Endothelial cell of umbilical vein (primary cell): ENCODE measurements at regions not wholly inside any gene's neighbourhood (a gene's known extent, or its start where the extent isn't known, plus 50 kb on each side); places are given as distances from the start of the nearest gene placed in this dataset.

ENCODE experiments used
- BruUV-seq: library from RNA; stranded (reverse); fragments of 400-500 nt; replicated peaks from 2 replicates; lab custom pipeline; 2021; lab: Mats Ljungman, UMichigan
- CTCF ChIA-PET: fragments of 300-600, 350-600 bp; sonication (Branson Sonifier 250); formaldehyde crosslinking; loops from one replicate; lab custom pipeline; 2021; ENCODE audit warnings: antibody characterized with exemption, inconsistent platforms; lab: Charles Lee
- POLR2A ChIA-PET: fragments of 300-600, 350-600 bp; sonication (Branson Sonifier 250); formaldehyde crosslinking; loops from one replicate; lab custom pipeline; 2021; ENCODE audit warnings: antibody characterized with exemption, inconsistent platforms; lab: Charles Lee
- DNase-seq: peaks from one replicate; pipeline ENCODE4 v3.0.0-alpha.2; 2011; ENCODE audit warnings: low read depth, low spot score
- FAIRE-seq: peaks from 2 replicates; lab custom pipeline; 2011; peaks lifted over from hg19 to GRCh38; lab: Jason Lieb, UNC
- H2AFZ ChIP-seq: 2 replicates; pipeline ENCODE4 v1.6.0; 2012; ENCODE audit warnings: low read depth, low read length, control low read depth, inconsistent platforms
- H3K27ac ChIP-seq: 2 replicates; pipeline ENCODE4 v1.5.1; 2011; ENCODE audit warnings: low read depth, mild to moderate bottlenecking, control low read depth, low read length, moderate library complexity; ENCODE audit not compliant: insufficient read depth
- H3K27me3 ChIP-seq, 2 experiments: 2 replicates each; pipeline versions ENCODE4 v1.6.0 to v1.6.1; 2011; ENCODE audit warnings: low read length in 2 of 2, mixed read lengths in 1 of 2; ENCODE audit not compliant: control insufficient read depth in 2 of 2, insufficient read depth in 2 of 2
- H3K36me3 ChIP-seq, 2 experiments: 2 replicates in 1 of 2; 3 replicates in 1 of 2; pipeline ENCODE4 v1.5.1; 2011; ENCODE audit warnings: low read length in 2 of 2, mild to moderate bottlenecking in 1 of 2, moderate library complexity in 1 of 2; ENCODE audit not compliant: control insufficient read depth in 2 of 2, insufficient read depth in 2 of 2; ENCODE audit errors: extremely low read depth in 1 of 2
- H3K4me1 ChIP-seq: 3 replicates; pipeline ENCODE4 v1.5.1; 2011; ENCODE audit warnings: mild to moderate bottlenecking, low read length; ENCODE audit not compliant: control insufficient read depth, insufficient read depth; ENCODE audit errors: extremely low read depth
- H3K4me2 ChIP-seq: 2 replicates; pipeline ENCODE4 v1.6.1; 2011; ENCODE audit warnings: low read length, control low read depth, mixed read lengths; ENCODE audit not compliant: insufficient read depth
- H3K4me3 ChIP-seq, 3 experiments: fragments of 200-600 bp in 1 of 3; sonication (generic), shearing (Covaris generic) in 1 of 3; replicated peaks in 1 of 3; 2 replicates each; pipeline ENCODE4 v1.5.1; 2011 to 2016; ENCODE audit warnings: control low read depth in 3 of 3, low read length in 3 of 3, mild to moderate bottlenecking in 2 of 3, inconsistent platforms in 1 of 3, low read depth in 1 of 3, moderate library complexity in 1 of 3; ENCODE audit not compliant: insufficient read depth in 1 of 3
- H3K79me2 ChIP-seq: 2 replicates; pipeline ENCODE4 v1.6.0; 2012; ENCODE audit warnings: low read length, inconsistent platforms; ENCODE audit not compliant: control insufficient read depth, insufficient read depth
- H3K9ac ChIP-seq: replicated peaks from 2 replicates; pipeline ENCODE3; 2011; ENCODE audit warnings: low read length, control low read depth; ENCODE audit not compliant: insufficient read depth; ENCODE audit errors: extremely low read depth
- H3K9me1 ChIP-seq: replicated peaks from 3 replicates; pipeline ENCODE4 v1.6.0; 2011; ENCODE audit warnings: mild to moderate bottlenecking, low read length; ENCODE audit not compliant: control insufficient read depth, insufficient read depth; ENCODE audit errors: extremely low read depth
- H3K9me3 ChIP-seq: replicated peaks from 2 replicates; pipeline ENCODE4 v1.5.1; 2012; ENCODE audit warnings: low read length, inconsistent platforms; ENCODE audit not compliant: control insufficient read depth, insufficient read depth
- H4K20me1 ChIP-seq: replicated peaks from 2 replicates; pipeline ENCODE3; 2011; ENCODE audit warnings: mild to moderate bottlenecking, low read length; ENCODE audit not compliant: control insufficient read depth, insufficient read depth; ENCODE audit errors: extremely low read depth
- CTCF ChIP-seq, 2 donors: IDR thresholded peaks; 1 replicate in 1 of 2; 2 replicates in 1 of 2; pipeline ENCODE4 v1.5.1; 2011; ENCODE audit warnings: low read length in 2 of 2, mild to moderate bottlenecking in 2 of 2, moderate library complexity in 2 of 2, control low read depth in 1 of 2, inconsistent platforms in 1 of 2, low read depth in 1 of 2; ENCODE audit not compliant: insufficient read depth in 1 of 2; ENCODE audit errors: extremely low read depth in 1 of 2
- EZH2 ChIP-seq: IDR thresholded peaks from 2 replicates; pipeline ENCODE4 v1.6.1; 2012; ENCODE audit warnings: borderline replicate concordance, low read depth, mild to moderate bottlenecking, moderate library complexity, low read length, inconsistent platforms; ENCODE audit not compliant: severe bottlenecking
- FOS ChIP-seq: IDR thresholded peaks from 2 replicates; pipeline ENCODE4 v1.6.1; 2011; ENCODE audit warnings: mild to moderate bottlenecking, low read length, moderate library complexity, borderline replicate concordance; ENCODE audit not compliant: insufficient read depth
- GATA2 ChIP-seq: IDR thresholded peaks from 2 replicates; pipeline ENCODE4 v1.7.0; 2011; ENCODE audit warnings: low read depth, mild to moderate bottlenecking, moderate library complexity, mixed read lengths, low read length; ENCODE audit not compliant: insufficient read length, insufficient read depth
- POLR2A ChIP-seq: IDR thresholded peaks from 2 replicates; pipeline ENCODE4 v1.6.1; 2012; ENCODE audit warnings: low read depth, mild to moderate bottlenecking, control low read depth, low read length
- POLR2AphosphoS5 ChIP-seq: IDR thresholded peaks from 2 replicates; pipeline ENCODE4 v1.6.1; 2012; ENCODE audit warnings: low read depth, mild to moderate bottlenecking, control low read depth, low read length, moderate library complexity; ENCODE audit not compliant: insufficient read depth
- dilution Hi-C: fragments of 300-500 bp; cut with MboI; formaldehyde crosslinking; loops from one replicate; pipeline ENCODE4 v1.15.0; 2019; ENCODE audit warnings: low sequenced_read_pairs; ENCODE audit not compliant: extremely low pct_ligation_motif_present
- intact Hi-C: fragments of 100-400 bp; cut with micrococcal nuclease; formaldehyde crosslinking; loops from one replicate; pipeline ENCODE4 v1.10.0; 2022

DNA sequence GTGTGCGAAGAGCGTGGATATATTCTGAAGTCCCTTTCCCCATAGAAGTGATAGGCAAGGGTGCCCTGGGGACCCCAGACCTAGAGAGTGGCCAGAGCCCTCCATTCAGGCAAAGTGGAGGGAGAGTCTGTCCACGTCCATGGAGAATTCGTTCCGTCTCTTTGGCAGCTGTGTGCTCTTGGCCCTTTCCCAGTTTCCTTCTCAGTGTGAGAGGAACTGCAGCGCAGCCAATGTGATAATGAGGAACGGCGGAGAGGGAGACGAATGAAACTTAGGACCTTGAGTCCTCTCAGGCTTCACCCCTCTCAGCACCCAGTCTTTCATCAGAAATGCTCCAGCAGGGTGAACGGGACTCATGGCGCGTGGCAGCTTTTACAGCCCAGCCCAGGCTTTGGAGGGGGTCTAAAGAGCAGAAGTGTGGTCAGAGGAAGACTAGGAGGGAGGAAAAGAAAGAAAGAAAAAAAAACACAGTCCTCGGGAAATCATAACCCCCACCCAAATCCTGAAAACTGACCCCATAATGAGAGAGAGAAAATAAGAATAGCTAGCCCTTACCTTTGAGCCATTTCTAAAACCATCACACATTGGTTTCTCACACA lies 95.0 kb upstream of the RIOK3 start:
- Histone ChIP-seq H3K79me2 (no peaks in the 10 kb centered on the region), H3K4me3 (no peak overlapping the region), H3K9me3 (no peaks in the 10 kb centered on the region), H3K36me3 (no peaks in the 10 kb centered on the region), H3K27ac (no peak overlapping the region), H3K4me2 (no peak overlapping the region), H2AFZ (no peak overlapping the region), H3K4me1 (peaks cover 10% of the 10 kb centered on the region), H4K20me1 (no peaks in the 10 kb centered on the region), H3K27me3 (no peaks in the 10 kb centered on the region), H3K9ac (no peak overlapping the region), H3K9me1 (no peaks in the 10 kb centered on the region)
- intact Hi-C loops = loop anchor here (1.0 kb wide), 1 partner anchor 227 kb away; no protein-coding TSS in a partner anchor
- dilution Hi-C loops = no loop called here
- POLR2A ChIA-PET = interaction anchor here (0.7 kb wide), 1 partner anchor 227 kb away, joined by 3 read pairs; no protein-coding TSS in a partner anchor
- no TSS peak for BruUV-seq
- FAIRE-seq = no peak
- DNase-seq = peak; percentile 63
- CTCF ChIA-PET = interaction anchor here (0.7 to 2.3 kb wide), 14 partner anchors 8 to 326 kb away, joined by 3 to 11 read pairs (median 3); no protein-coding TSS in a partner anchor
- TF ChIP-seq CTCF (IDR thresholded peaks at IDR 0.05; ENCODE audit: extremely low read depth in 1 of 2, insufficient read depth in 1 of 2, low read depth in 1 of 2, low read length in 2 of 2) (no peak), EZH2 (no peak), GATA2 (no peak)

- no peaks in the 10 kb centered on the region for H3K9me1 ChIP-seq
- peaks cover 10% of the 10 kb centered on the region for H3K4me1 ChIP-seq
- no peaks in the 10 kb centered on the region for H4K20me1 ChIP-seq
- no peaks in the 10 kb centered on the region for H3K27me3 ChIP-seq
- H3K9ac ChIP-seq = no peak overlapping the region
- no peak overlapping the region for H3K4me3 ChIP-seq
- no peaks in the 10 kb centered on the region for H3K36me3 ChIP-seq
- no peak for FAIRE-seq
- H2AFZ ChIP-seq = no peak overlapping the region
- ChIA-PET CTCF (interaction anchor here (1.2 to 2.9 kb wide), 6 partner anchors 19 to 234 kb away, joined by 3 to 14 read pairs (median 6); no protein-coding TSS in a partner anchor), POLR2A (no interaction called here)
- dilution Hi-C loops (no loop called here), intact Hi-C loops (no loop called here)
- DNase-seq = no peak
- H3K9me3 ChIP-seq = no peaks in the 10 kb centered on the region
- no peak for TF ChIP-seq POLR2AphosphoS5
- no peak for TF ChIP-seq FOS
- no peak for TF ChIP-seq POLR2A
- no peak for TF ChIP-seq GATA2
- no peak overlapping the region for H3K27ac ChIP-seq
- no peaks in the 10 kb centered on the region for H3K79me2 ChIP-seq
- no TSS peak for BruUV-seq
- H3K4me2 ChIP-seq = no peak overlapping the region
Measured at GRCh38 chr18:23359421-23359820, 93.7 kb upstream of the RIOK3 start.
